ENCODE measurements at regions not wholly inside any gene's neighbourhood (a gene's known extent, or its start where the extent isn't known, plus 50 kb on each side); places are given as distances from the start of the nearest gene placed in this dataset.

DNA sequence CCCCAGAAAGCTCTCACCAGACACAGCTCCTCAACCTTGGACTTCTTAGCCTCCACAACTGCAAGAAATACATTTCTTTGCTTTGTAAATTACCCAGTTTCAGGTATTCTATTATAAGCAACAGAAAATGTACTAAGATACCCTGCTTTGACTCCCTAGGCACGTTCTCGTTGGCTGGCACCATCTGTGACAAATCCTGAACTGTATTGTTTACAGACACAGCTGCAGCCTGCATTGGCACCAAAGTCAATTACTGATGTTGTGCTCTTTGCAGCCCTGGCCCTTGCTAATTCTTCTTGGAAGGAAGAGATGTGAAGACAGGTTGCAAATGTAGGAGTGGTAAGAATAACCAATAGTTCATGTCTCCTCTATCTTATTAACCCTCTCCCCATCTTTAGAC lies 72.7 kb upstream of the FAM136A start:
- H3K27me3 Mint-ChIP-seq, result peaks cover 8% of the 10 kb centered on the region
- no peaks in the 10 kb centered on the region for H3K36me3 Mint-ChIP-seq
- H3K4me1 Mint-ChIP-seq (ENCODE audit: unreplicated experiment), result no peaks in the 10 kb centered on the region
- no peak overlapping the region for H3K4me3 Mint-ChIP-seq
- no peaks in the 10 kb centered on the region for H3K9me3 Mint-ChIP-seq
- no peak for TF ChIP-seq CTCF (conservative IDR thresholded peaks at IDR 0.05)
- no peak for DNase-seq (ENCODE audit: extremely low spot score, unreplicated experiment)
- no peak overlapping the region for H3K27ac Mint-ChIP-seq

DNA sequence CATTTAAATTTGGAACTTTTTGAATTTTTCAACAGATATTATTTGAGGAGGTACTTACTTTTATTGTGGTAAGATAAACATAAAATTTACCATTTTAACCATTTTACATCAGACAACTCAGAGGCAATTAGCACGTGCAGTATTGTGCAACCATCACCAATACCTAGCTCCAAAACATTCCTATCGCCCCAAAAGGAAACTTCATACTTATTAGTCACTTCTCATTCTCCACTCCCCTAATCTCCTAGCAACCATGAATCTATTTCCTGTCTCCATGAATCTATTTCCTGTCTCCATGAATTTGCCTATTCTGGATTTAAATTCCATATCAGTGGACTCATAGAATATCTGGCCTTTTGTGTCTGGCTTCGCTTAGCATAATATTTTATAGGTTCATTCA lies 69.9 kb upstream of the FAM136A start:
- no peak overlapping the region for H3K27ac Mint-ChIP-seq
- no peak for TF ChIP-seq CTCF (conservative IDR thresholded peaks at IDR 0.05)
- no peak overlapping the region for H3K4me3 Mint-ChIP-seq
- no peaks in the 10 kb centered on the region for H3K27me3 Mint-ChIP-seq
- H3K9me3 Mint-ChIP-seq, result no peaks in the 10 kb centered on the region
- no peak for DNase-seq (ENCODE audit: extremely low spot score, unreplicated experiment)
- no peaks in the 10 kb centered on the region for H3K36me3 Mint-ChIP-seq
- peaks cover 15% of the 10 kb centered on the region for H3K4me1 Mint-ChIP-seq (ENCODE audit: unreplicated experiment)

DNA sequence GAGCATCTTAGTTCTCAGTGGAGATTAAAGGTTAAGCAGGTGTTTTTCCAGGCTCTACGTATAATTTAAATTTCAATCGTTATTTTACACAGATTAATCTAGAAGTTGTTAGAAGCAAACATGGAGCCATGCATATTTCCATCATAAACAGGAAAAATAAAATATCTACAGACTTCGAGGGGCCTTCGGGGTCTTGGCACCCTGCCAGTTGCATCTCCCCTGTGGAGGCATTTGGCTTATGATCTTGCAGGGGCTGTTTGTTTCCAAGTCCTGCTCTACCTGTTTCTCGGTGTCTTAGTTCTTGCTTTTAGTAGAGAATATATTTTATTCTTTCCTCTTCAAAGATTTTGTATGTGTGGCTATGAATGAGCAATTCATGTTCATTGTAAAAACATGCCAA lies 67.2 kb upstream of the FAM136A start:
- no peak for DNase-seq (ENCODE audit: extremely low spot score, unreplicated experiment)
- Mint-ChIP-seq H3K4me3 (peak overlapping the region; percentile 31), H3K27ac (peak overlapping the region; percentile 95), H3K9me3 (no peaks in the 10 kb centered on the region), H3K27me3 (no peaks in the 10 kb centered on the region), H3K36me3 (no peaks in the 10 kb centered on the region), H3K4me1 (ENCODE audit: unreplicated experiment) (peaks cover 15% of the 10 kb centered on the region)
- TF ChIP-seq CTCF (conservative IDR thresholded peaks at IDR 0.05), result no peak

DNA sequence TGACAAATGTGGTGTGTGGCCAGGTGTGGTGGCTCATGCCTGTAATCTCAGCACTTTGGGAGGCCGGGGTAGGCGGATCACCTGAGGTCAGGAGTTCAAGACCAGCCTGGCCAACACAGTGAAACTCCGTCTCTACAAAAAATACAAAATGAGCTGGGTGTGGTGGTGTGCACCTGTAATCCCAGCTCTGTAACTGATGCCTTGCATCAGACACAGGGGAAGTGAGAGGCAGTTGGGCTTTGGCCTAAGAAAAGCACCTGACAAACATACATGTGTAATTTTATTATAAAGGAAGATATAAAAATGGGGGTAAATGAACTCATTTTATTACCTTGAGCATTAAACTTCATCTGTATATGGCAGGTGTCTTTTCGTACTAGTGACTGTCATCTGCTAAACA lies 66.7 kb upstream of the FAM136A start:
- Mint-ChIP-seq H3K4me3 (peak overlapping the region; percentile 37), H3K4me1 (ENCODE audit: unreplicated experiment) (peaks cover 15% of the 10 kb centered on the region), H3K36me3 (no peaks in the 10 kb centered on the region), H3K9me3 (no peaks in the 10 kb centered on the region), H3K27me3 (peaks cover under 1% of the 10 kb centered on the region), H3K27ac (peak overlapping the region; percentile 95)
- TF ChIP-seq CTCF (conservative IDR thresholded peaks at IDR 0.05), result no peak
- no peak for DNase-seq (ENCODE audit: extremely low spot score, unreplicated experiment)

DNA sequence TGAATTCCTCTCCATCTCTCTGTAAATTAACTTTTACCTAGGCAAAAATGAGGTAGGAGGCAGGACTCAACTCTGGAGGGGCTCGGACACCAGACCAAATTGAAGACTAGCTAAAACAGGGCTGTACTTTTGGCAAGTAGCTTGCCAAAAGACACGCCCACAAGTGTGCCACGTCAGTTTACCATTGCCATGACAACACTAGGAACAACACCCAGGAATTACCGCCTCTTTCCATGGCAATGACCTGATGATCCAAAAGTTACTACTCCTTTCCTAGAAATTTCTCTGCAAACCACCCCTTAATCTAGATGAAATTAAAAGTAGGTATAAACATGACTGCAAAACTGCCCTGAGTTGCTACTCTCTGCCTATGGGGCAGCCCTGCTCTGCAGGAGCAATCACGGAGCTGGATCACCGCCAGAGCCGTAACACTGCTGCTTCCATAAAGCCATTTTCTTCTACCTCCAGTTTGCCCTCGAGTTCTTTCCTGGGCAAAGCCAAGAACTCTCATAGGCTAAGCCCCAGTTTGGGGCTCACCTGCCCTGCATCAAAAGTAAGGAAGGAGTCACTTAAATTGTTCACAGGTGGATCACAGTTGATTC lies 66.0 kb upstream of the FAM136A start:
- H3K4me3 Mint-ChIP-seq, result no peak overlapping the region
- peak overlapping the region; percentile 95 for H3K27ac Mint-ChIP-seq
- peaks cover 2% of the 10 kb centered on the region for H3K27me3 Mint-ChIP-seq
- H3K36me3 Mint-ChIP-seq, result no peaks in the 10 kb centered on the region
- TF ChIP-seq CTCF (conservative IDR thresholded peaks at IDR 0.05), result no peak
- DNase-seq (ENCODE audit: extremely low spot score, unreplicated experiment), result no peak
- peaks cover 15% of the 10 kb centered on the region for H3K4me1 Mint-ChIP-seq (ENCODE audit: unreplicated experiment)
- H3K9me3 Mint-ChIP-seq, result no peaks in the 10 kb centered on the region

- no peaks in the 10 kb centered on the region for H3K9me3 Mint-ChIP-seq
- DNase-seq (ENCODE audit: extremely low spot score, unreplicated experiment), result no peak
- H3K4me1 Mint-ChIP-seq (ENCODE audit: unreplicated experiment), result peaks cover 14% of the 10 kb centered on the region
- no peak overlapping the region for H3K4me3 Mint-ChIP-seq
- H3K27ac Mint-ChIP-seq, result no peak overlapping the region
- H3K36me3 Mint-ChIP-seq, result no peaks in the 10 kb centered on the region
- no peak for TF ChIP-seq CTCF (conservative IDR thresholded peaks at IDR 0.05)
- H3K27me3 Mint-ChIP-seq, result peaks cover 2% of the 10 kb centered on the region
Measured at GRCh38 chr2:70362661-70363060, 60.8 kb upstream of the FAM136A start.

All from type B pancreatic cell (in vitro differentiated cells).